ENCODE measurements at regions not wholly inside any gene's neighbourhood (a gene's known extent, or its start where the extent isn't known, plus 50 kb on each side); places are given as distances from the start of the nearest gene placed in this dataset.

- Histone ChIP-seq H3K4me1 (peaks cover 0 to 8% (median 2%) of the 10 kb centered on the region in 4 donors), H3K27me3 (no peaks in the 10 kb centered on the region), H3K4me3 (no peak overlapping the region), H3K36me3 (no peaks in the 10 kb centered on the region), H3K27ac (no peak overlapping the region), H3K9me3 (no peaks in the 10 kb centered on the region)
- no peak for DNase-seq
- TF ChIP-seq POLR2AphosphoS5 (IDR thresholded peaks at IDR 0.05) (no peak), CTCF (IDR thresholded peaks at IDR 0.05) (no peak), EP300 (IDR thresholded peaks at IDR 0.05) (no peak), POLR2A (IDR thresholded peaks at IDR 0.05) (no peak)
- 34 to 68% methylated on average over 4 of the region's 4 CpGs for WGBS, 2 donors
- intact Hi-C loops (cut with DNase I), result no loop called here
Observed at GRCh38 chr12:70043490-70044138, 199.6 kb upstream of the CNOT2 start.

- H3K9me3 ChIP-seq, result no peaks in the 10 kb centered on the region
- no peak overlapping the region for H3K4me3 ChIP-seq
- DNase-seq, result no peak
- intact Hi-C loops (cut with DNase I), result no loop called here
- no peaks in the 10 kb centered on the region for H3K27me3 ChIP-seq
- WGBS, 2 donors, result 75 to 83% methylated on average over 2 of the region's 2 CpGs
- no peaks in the 10 kb centered on the region for H3K36me3 ChIP-seq
- no peak overlapping the region for H3K27ac ChIP-seq
- TF ChIP-seq EP300 (IDR thresholded peaks at IDR 0.05), result no peak
- no peak for TF ChIP-seq POLR2AphosphoS5 (IDR thresholded peaks at IDR 0.05)
- TF ChIP-seq POLR2A (IDR thresholded peaks at IDR 0.05), result no peak
- TF ChIP-seq CTCF (IDR thresholded peaks at IDR 0.05), result no peak
- peaks cover 0 to 8% (median 2%) of the 10 kb centered on the region in 4 donors for H3K4me1 ChIP-seq
Observed at GRCh38 chr12:70044167-70044566, 199.1 kb upstream of the CNOT2 start.

GRCh38 chr12:70045036-70045435, 198.2 kb upstream of the CNOT2 start:
- no peaks in the 10 kb centered on the region for H3K36me3 ChIP-seq
- H3K9me3 ChIP-seq, result no peaks in the 10 kb centered on the region
- no peak overlapping the region for H3K4me3 ChIP-seq
- 10 to 48% methylated on average over 3 of the region's 3 CpGs for WGBS, 2 donors
- no peak overlapping the region for H3K27ac ChIP-seq
- no peaks in the 10 kb centered on the region for H3K27me3 ChIP-seq
- peaks cover 0 to 8% (median 2%) of the 10 kb centered on the region in 4 donors for H3K4me1 ChIP-seq
- DNase-seq, result no peak
- TF ChIP-seq EP300 (IDR thresholded peaks at IDR 0.05), result no peak
- no peak for TF ChIP-seq CTCF (IDR thresholded peaks at IDR 0.05)
- TF ChIP-seq POLR2A (IDR thresholded peaks at IDR 0.05), result no peak
- no peak for TF ChIP-seq POLR2AphosphoS5 (IDR thresholded peaks at IDR 0.05)
- intact Hi-C loops (cut with DNase I), result no loop called here

- intact Hi-C loops (cut with DNase I), result no loop called here
- 18 to 60% methylated on average over 4 of the region's 4 CpGs for WGBS, 2 donors
- no peak for DNase-seq
- no peaks in the 10 kb centered on the region for H3K36me3 ChIP-seq
- H3K27ac ChIP-seq, result no peak overlapping the region
- H3K4me1 ChIP-seq, result peaks cover 0 to 8% (median 2%) of the 10 kb centered on the region in 4 donors
- H3K4me3 ChIP-seq, result no peak overlapping the region
- H3K27me3 ChIP-seq, result no peaks in the 10 kb centered on the region
- no peaks in the 10 kb centered on the region for H3K9me3 ChIP-seq
- TF ChIP-seq CTCF (IDR thresholded peaks at IDR 0.05), result no peak
- TF ChIP-seq POLR2AphosphoS5 (IDR thresholded peaks at IDR 0.05), result no peak
- no peak for TF ChIP-seq POLR2A (IDR thresholded peaks at IDR 0.05)
- no peak for TF ChIP-seq EP300 (IDR thresholded peaks at IDR 0.05)
Observed at GRCh38 chr12:70045514-70045913, 197.7 kb upstream of the CNOT2 start.
